GM20000 (cell line): ENCODE measurements at regions not wholly inside any gene's neighbourhood (a gene's known extent, or its start where the extent isn't known, plus 50 kb on each side); places are given as distances from the start of the nearest gene placed in this dataset.
A peak's percentile ranks its signal among the peaks of the same experiment; 100 is the strongest.

ENCODE experiments used
- DNase-seq: peaks from one replicate; pipeline ENCODE4 v3.0.0; 2012; ENCODE audit warnings: low spot score
- TF ChIP-seq, protein P1 (sequence below): IDR thresholded peaks from 2 replicates; pipeline ENCODE4 v1.5.1; 2012; ENCODE audit warnings: mild to moderate bottlenecking, control low read depth; ENCODE audit errors: extremely low read depth, missing control alignments

DNA sequence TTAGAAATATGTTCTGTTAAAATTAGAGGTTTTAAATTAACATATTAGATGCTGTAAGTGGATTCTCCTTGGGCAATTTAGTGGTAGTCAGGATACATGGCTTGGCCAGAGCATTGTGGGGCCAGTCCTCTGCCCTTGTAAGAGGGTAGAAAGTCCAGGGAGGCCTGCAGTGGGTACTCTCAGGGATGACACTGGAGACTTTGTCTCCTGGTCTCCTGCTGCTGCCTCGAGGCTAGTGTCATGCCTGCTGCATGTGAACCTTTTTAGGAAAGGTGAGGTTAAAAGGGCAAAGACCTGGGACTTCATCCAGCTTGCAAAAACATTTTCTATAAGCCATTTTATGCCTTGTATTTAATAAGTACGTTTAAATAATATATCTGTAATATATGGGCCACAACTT is 96.8 kb upstream of the PROK2 start:
- TF ChIP-seq, protein P1, sequence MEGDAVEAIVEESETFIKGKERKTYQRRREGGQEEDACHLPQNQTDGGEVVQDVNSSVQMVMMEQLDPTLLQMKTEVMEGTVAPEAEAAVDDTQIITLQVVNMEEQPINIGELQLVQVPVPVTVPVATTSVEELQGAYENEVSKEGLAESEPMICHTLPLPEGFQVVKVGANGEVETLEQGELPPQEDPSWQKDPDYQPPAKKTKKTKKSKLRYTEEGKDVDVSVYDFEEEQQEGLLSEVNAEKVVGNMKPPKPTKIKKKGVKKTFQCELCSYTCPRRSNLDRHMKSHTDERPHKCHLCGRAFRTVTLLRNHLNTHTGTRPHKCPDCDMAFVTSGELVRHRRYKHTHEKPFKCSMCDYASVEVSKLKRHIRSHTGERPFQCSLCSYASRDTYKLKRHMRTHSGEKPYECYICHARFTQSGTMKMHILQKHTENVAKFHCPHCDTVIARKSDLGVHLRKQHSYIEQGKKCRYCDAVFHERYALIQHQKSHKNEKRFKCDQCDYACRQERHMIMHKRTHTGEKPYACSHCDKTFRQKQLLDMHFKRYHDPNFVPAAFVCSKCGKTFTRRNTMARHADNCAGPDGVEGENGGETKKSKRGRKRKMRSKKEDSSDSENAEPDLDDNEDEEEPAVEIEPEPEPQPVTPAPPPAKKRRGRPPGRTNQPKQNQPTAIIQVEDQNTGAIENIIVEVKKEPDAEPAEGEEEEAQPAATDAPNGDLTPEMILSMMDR, result no peak
- no peak for DNase-seq

DNA sequence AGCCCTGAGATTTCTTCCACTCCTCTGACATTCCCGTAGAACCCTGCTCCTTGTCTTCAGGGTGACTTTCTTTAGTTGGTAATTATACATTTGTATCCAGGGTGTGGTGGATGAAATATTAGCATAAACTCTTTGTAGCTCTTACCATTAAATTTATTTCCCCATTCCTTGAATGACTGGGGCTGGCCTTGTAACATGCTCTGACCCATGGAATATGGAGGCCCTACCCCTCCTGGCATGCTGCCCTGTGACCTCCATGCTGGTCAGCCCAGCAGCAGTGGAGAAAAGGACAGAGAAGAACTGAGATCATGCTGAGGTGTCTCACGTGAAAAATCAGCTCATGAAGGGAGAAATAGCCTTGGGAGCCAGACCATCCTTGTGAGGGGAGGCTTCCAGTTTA is 96.1 kb upstream of the PROK2 start:
- TF ChIP-seq, protein P1, result no peak
- no peak for DNase-seq

DNA sequence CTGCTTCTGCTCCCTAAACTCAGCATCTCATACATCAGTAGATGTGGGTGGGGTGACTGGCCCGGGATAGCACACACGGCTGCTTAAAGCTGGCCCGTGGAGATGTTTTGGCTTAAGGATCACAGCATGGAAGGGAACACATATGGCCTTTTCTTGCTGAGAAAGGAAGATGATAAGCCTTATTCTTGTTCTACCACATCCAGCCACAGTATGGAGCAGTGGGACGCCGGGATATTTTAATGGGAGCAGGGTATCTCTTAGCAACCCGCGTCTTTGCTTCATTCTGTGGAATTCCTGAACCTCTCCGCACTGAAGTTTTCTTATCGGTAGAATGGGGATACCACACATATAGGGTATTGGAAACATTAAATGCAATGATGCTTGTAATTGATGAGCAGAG is 94.1 kb upstream of the PROK2 start:
- no peak for DNase-seq
- TF ChIP-seq, protein P1, result no peak

DNA sequence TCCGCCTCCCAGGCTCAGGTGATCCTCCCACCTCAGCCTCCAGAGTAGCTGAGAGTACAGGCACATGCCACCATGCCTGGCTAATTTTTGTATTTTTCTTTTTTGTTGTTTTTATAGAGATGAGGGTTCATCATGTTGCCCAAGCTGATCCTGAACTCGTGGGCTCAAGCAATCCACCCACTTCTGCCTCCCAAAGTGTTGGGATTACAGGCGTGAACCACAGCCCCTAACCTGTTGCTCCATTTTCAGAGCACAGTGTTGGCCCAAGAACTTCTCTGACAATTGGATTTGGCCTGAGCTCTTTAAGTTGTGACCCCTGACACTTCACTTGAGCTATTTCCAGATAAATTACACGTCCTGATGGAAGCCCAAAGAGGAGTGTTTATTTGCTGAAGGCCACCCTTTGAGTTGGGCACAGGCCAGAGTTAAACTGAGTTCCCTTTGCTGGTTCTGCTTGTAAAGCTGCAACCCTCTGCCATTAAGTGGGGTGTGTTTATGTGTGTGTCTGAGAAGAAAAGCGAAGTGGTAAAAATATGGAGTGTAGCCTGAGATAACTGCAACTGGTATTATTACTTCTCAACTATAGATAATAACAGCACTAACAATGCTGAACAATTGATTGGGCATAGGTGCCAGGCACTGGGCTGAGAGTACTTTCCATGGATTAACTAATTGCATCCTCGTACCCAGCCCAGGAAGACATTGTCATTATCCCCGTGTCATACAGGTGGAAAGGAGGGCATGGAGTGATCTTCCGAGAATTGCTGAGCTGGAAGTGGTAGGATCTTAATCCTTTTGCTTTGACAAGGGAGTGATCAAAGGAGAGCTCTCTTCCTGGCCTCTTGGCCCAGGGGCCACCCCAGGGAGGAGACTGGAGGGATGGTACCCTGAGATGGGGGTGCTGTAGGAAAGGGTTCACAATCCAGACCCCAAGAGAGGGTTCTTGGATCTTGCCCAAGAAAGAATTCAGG is 91.5 kb upstream of the PROK2 start:
- TF ChIP-seq, protein P1, result no peak
- no peak for DNase-seq

DNA sequence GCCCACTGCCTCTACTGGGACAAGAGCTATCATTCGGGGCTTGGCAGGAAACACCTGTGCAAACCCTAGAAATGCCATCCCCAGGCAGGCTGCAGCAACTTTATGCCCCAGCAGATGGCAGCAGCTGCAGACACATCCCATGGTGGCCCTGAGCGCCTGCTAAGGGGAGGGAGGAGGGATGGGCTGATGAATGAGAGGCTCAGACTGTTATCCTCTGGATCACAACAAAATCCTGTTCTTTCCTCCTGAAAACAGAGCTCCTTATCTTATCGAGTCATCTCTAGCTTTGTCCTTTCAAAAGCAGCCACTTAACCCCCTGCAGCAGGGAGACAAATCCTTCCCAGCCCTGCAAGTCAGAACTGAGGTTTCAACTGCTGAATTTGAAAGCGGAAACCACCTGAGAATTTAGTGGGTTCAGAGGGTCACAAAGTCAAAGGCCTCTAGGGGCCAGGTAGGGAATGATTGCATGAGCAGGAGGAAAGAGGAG is 90.6 kb upstream of the PROK2 start:
- TF ChIP-seq, protein P1, result peak; percentile 93
- peak; percentile 75 for DNase-seq

DNA sequence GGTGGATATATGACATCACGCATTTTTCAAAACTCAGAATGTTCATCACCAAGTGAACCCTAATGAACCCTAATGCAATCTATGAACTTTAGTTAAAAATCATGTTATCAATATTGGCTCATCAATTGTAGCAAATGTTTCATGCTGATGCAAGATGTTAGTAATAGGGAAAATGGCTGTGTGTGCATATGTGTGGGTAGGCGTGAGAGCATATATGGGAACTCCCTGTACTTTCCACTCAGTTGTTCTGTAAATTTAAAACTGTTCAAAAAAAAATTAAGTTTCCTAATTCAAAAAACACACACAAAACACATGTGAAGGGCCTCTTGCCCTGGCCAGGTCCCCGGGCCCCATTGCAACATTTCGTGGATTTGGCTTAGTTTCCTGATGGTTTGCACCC is 89.7 kb upstream of the PROK2 start:
- TF ChIP-seq, protein P1, result no peak
- peak; percentile 17 for DNase-seq

DNA sequence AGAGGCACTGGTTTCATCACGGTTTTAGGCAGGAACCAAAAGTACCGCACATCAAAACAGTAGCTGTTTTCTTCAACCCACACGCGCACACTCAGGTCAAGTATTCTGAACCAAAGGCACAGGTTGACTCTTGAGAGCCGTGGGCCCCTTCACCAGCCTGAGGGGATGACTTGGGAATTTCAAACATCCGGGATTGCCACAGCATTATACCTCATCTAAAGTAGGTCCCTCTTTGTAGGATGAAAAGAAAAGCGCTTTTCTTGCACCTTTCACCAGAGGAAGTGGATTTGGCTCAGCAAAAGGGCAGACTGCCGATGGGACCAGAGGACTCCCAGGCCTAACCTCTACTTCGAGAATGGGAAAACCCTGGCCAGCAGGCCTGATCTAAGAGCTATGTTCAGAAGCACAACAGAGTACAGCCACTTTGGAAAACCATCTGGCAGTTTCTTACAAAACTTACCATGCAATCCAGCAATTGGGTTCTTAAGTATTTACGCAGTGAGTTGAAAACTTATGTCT is 88.2 kb upstream of the PROK2 start:
- TF ChIP-seq, protein P1, result no peak
- DNase-seq, result no peak
